Left forelimb (tissue), 1 donor: ENCODE measurements at regions not wholly inside any gene's neighbourhood (a gene's known extent, or its start where the extent isn't known, plus 50 kb on each side); places are given as distances from the start of the nearest gene placed in this dataset.

Source experiments
- DNase-seq: peaks from one replicate; pipeline ENCODE4 v3.0.0-alpha.2; 2018; ENCODE audit warnings: low spot score

DNA sequence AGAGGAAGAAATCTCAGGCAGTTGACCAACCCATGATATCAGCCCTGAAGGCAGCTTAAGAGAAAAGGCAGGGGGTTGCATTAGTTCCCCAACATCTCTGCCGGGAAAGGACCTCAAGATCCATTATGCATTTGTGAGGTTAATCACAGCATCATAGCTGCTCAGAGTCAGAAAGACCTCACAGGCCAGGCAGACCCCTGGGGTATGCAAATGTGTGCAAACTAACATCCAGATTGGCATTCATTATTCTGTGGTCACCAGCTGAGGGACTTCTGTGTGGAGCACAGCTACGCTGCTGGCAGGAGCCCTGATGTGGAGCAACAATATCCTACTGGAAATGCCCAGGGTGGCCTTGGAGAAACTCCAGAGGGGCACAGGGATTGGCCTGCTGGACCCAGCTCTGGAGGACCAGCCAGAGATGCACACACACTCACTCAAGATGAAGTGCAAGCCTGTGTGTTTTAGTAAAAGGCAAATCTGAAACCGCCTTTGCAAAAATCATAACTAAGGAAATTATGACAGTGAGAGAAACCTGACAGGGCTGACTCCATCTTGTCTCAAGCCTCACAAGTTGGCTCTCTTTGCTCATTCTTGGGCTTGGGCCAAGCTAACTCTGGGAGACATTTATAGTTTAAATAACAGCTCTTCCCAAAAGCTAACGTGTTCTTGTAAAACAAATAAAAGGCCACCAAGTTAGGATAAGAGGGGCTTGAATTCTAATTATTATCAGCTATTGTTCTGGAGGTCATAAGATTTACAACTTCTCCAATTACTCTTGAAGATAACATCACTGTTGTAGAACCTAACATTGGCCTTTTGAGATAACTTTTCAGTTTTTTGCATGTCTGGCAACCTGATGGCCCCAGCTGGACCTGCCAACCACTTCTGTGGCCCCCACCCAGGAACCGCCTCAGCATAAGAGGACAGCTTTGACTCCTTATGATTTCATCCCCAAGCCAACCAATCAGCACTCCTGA is 257.1 kb downstream of the UACA start:
- DNase-seq, result no peak

DNA sequence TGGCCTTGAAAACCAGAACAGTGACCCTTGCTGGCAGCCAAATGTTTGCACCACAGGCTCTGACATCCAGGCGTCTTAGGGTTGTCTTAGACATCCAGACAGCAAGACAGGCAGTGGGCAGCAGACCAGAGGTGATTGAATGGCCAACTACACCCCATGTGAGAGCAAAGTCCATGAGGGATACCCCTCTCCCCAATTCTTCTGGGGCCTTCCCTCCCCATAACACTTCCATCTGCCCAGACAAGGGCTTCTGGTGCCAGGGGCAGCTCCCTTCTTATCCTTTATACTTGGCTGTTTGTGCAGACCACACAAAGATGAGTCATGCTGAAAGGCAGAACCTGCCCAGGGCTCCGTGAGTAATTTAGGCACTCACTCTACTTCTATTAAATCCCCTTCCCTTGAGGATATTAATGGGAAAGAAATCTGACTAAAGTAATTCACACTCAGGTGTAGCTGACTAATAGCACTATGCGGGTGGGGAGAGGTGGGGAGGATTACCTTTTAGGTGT is 257.9 kb downstream of the UACA start:
- DNase-seq, result no peak

DNA sequence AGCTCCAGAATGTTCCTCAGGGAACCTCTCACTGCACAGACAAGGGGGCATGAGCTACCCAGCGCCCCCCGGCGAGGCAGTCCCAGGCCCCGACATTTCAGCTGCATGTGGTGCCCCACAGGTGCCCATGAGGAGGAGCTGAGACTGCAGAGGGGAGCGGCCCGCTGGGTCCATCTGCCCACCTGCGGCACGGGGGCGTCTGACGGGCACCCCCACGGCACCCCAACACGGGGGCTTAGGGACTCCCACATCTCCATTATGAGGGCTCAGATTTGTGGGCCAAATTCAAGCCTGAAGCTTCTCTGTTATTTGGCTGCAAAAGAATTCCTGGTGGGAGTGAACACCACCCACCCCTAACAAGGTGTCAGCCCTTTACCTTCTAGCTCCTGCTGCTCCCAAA is 258.4 kb downstream of the UACA start:
- DNase-seq, result no peak

DNA sequence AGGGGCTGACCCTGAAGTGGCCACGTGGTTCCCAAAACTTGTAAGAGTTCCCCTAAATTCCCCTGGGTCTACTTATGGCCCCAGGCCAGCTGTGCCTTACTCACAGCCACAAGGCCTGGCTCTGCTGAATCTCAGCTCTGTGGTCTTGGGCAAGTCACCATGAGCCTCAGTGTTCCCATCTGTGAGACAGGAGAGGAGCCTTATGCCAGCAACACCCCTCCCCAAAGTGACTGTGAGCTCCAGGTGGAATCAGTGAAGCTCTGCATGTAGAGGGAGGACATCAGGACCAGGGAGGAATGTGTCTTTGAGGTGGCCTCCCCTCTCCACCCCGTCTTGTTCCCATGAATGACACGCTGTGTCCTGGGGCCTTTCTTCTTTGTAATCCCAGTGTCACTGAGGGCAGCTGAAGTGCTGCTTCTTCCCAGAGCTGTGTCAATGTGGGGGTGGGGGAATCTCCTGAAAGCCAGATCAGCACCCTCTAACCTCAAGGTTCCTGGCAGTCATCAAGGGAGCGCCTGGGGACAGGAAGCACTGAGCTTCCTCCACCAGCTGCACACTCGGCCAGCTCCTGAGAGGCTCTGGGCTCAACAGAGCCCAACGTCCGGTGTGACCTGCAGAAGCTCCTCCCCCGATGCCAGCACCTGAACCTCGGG is 258.9 kb downstream of the UACA start:
- DNase-seq, result no peak

DNA sequence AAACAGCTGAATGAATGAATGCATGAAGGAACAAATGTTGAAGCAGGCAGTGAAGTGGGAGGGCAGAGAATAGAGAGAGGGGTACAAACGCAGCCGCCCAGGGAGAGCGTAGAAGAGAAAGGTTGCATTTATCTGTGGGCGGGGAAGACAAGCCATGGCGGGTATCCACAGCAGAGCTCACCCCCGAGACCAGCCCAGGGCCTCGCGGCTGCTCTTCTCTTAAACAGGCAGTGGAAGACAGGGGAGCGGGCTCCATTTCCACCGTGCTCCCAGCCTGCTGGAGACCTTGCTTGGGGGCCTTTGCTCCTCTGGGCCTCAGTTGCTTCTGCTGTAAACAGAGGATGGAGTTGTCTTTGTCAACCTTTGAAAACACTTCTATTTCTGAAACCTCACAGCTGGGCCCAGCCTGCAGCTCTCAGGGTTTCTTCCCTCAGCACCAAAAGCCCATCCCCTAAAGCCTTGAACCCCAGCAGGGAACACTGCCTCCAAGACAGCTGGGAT is 259.5 kb downstream of the UACA start:
- DNase-seq, result no peak

DNA sequence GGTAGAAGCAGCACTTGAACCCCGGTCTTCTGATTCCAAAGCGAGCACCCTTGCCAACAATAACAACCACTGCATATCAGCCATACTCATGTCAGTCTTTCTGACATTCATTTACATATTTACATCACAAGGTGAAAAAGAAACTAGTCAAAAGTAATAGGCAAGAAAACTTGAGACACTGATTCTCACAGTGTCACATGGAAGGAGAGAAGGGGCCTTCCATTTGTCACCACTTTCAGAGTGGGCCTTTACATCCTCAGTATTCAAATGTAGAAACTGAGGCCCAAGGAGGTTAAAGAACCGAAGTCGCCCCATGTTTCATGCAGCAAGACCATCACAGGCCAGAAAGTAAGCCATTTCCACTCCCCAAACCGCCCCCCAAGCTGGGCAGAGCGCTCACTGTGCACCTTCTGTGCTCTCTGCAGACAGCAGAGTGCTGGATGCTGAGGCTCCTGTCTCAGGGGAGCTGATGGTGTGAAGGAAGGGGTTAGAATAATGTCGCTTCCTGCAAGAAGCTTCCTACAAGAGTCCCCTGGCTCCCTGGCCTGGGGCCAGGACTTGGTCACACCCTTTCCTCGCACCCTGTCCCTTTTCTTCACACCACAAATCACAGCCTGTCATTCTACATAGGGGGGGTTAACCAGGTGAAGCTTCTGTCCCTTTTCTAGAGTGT is 260.1 kb downstream of the UACA start:
- no peak for DNase-seq

DNA sequence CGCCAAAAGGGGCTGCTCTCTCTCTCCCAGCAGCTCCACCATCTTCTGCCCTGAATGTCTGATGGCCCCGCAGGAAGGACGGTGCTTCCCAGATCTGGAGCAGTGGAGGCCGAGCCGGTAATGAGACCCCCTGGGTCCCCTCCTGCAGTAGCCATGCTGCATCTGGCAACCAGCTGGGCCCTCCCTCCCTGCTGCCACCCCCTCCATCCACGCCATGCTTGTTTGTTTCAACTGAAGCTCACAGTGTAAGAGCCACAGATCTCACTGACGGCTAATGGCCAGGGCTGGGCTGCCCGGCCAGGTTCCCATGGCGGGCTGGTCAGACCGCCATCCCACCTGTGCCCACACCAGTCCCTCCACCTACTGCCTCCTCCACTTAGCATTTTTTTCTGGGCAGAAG is 260.8 kb downstream of the UACA start:
- no peak for DNase-seq

DNA sequence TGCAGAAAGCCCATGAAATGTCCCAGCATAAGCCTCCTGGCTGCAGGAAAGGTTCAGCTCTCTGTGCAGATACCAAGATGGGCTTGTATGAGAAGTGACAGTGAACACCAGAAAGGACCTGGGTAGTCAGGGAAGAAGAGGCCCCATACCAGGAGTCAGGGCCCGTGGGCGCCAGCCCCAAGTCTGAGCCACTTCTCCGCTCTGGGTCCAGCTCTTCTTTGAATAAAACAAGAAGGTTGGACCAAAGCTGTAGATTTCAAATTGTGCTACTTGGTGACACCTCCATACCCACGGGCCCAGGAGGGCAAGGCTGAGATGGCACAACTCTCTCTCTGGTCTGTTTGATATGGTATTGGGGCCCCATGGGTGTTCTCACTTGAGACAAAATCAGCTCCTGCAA is 261.5 kb downstream of the UACA start:
- no peak for DNase-seq

DNA sequence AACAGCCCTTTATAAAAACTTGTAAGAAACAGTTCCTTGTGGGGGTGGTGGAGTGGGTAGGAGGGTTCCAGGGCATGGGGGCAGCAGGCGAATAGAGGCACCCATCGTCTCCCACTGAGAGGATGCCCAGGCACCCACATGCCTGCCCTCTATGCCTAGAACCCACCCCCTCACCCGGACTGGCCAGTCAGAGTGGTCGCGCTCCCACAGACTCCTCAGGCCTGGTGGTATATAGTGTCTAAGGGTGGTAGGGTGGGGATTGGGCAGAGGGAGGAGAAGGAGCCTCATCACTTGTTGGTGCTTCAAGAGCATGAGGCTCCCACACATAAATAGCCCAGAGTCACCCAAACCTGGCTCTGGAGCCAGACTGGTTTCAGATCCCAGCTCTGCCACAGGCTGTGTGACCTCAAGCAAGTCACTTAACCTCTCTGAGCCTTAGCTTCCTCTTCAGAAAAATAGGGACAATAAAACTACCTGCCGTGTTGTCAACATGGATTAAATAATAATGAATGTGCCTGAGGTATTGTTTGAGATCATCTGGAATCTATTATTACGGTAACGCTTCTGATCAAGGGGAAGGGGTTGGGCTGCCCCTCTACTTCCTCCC is 262.1 kb downstream of the UACA start:
- no peak for DNase-seq

DNA sequence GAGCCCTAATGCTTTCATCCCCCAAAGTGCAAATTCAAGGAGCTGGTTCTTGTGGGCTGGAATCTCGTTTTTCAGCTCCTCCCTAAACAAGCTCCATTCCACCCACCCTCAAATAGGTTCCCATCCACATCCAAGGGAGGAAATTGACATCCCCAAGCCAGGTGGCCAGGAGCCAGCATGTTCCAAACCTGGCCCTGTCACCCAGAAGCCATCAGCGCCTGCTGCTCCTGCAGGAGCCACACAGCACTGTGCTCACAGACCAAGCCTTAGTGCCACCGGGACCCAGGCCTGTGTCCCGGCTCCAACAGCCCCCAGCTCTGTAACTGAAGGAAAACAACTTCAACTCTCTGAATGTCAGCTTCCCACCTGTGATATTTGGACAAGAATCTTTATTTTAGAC is 263.6 kb downstream of the UACA start:
- DNase-seq, result no peak

DNA sequence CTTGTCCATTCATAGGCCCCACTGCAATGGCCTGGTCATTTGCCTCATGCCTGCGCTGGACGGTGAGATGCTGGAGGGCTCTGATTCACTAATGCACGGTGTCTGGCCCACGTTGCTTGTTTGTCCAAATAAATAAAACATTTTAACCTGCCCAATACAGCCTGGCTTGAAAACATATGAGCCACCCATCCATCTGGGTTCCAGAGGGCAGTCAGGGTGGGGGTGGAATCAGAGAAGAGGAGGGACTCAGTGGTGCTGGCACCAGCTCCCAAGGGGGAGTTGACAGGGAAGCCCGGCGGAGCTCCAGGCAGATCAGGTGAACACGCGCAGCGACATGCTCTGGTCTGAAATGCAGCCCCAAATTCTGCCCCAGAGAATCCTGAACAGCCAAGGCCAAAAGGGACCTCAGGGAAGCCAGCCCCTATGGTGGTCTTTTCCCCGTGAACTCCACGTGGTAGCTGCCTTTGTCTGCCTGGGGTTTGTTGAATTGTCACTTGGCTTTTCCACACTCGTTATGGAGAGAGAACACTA is 265.2 kb downstream of the UACA start:
- DNase-seq, result no peak

DNA sequence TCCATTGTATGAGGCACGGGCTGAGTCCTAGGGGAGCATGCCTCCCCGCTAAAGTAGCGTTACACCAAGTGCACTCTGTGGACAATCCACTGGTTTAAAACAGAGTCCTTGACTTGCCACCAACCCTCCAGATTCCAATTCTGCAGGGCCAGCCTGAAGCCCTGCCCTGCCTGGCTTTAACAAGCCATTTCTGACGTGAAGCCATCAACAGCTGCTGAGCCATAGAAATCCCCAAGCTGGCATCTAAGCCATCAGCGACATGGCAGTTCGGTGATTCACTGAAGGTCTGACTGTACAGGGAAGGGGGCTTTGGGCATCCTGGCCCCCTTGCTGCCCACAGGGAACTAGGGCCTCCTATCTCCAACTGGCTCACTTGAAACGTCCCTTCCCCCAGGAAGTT is 265.7 kb downstream of the UACA start:
- DNase-seq, result no peak

DNA sequence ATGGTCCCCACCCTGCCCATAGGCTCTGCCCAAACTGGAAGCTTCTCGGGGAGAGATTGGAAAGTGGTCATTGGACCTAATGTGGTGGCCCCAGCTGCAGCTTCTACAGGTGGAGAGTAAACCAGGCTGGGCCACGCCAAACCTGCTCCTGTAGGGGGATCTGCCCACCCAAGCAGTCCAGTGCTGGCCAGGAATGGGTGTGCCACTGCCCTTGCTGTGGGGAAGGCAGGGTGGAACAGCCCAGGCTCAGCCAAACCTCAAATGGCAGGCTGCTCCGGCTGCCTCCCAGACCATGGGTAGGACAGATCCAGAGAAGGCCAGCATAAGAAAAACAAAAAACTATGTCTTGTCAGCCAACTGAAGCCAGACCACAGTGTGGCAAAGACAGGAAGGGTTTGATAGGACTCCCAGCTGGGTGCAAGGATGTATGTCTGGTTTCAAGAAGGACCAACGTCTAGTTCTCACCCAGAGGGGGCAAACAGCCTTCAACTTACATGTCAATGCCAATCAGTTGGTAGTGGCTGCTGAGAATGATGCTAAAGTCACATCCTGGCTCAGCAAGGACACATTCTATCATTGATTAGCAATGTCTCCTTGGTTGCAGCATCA is 267.3 kb downstream of the UACA start:
- no peak for DNase-seq

DNA sequence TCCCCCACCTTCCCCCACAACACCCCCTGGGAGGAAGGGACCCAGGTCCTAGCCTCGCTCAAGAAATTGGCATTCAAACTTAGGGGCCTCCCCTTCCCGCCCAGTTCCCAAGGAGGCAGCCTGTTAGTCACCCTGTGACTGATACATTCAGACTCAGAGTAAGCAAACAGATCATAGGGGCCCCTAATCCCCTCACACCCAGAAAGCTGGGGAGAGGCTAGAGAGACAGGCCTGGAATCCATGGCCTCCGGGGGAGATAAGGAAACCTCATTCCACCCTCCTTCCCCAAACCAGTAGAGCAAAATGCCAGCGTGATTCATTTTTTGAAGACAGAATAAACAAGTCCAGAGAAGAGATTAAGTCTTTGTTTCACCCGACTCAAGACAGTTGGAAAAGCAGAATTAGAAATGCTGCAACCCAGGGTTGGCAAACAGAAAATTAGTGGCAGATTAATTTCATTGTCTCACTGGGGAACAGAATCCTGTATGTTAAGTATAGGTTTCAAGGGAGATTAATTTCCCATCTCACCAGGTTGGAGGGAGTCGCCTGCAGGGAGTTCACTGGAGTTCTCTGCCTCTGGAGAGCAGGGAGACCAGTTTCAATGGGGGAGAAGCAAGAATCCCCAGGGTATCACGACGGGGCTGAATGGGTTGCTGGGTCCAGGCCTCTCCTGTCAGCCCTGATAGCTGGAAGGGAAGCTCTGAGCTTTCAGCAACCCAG is 268.3 kb downstream of the UACA start:
- no peak for DNase-seq

DNA sequence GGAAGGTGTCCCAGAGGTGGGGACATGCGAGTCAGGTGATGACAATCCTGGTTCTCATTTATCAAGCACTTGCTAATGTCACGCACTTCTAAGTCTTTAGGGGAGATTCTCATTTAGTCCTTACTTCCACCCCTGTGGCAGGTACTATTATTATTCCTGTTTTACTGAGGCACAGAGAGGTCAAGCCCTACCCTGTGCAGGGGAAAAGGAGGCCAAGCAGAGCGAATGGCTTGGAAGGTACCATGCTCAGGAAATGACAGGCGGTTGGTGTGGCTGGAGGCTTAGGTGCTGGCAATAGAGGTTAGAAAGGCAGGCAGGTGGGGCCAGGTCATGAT is 268.9 kb downstream of the UACA start:
- DNase-seq, result no peak

DNA sequence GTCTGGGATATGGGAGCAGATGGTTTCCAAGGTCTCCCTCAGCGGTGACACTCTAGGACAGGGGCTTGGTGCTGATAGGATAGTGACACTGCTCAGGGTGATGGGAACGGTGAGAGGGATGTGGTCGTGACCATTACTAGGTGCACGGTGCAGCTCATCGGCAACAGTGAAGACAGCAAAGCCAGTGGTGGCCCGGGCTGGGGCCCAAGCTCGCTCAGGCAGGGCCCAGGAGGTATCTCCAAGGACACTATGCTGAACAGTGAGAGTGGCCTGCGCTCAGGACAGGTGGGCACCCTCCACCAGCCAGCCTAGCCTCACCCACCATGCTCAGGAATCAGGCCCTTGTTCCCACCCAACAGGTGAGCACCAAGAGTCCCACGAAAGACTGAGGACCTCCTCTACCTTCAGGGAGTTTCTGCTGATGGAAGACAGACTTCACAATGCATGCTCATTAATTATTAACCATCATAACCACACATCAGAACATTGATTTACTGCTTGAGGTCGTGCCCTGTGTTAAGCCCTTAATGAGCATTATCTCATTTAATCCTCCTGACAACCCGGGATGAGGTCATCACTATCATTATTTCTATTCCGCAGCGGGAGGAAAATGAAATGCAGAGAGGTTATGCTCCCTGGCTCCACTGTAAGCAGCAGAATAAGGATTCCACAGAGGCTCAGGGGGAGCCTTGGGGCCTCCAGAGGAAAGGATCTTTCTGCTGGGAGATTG is 269.4 kb downstream of the UACA start:
- no peak for DNase-seq

DNA sequence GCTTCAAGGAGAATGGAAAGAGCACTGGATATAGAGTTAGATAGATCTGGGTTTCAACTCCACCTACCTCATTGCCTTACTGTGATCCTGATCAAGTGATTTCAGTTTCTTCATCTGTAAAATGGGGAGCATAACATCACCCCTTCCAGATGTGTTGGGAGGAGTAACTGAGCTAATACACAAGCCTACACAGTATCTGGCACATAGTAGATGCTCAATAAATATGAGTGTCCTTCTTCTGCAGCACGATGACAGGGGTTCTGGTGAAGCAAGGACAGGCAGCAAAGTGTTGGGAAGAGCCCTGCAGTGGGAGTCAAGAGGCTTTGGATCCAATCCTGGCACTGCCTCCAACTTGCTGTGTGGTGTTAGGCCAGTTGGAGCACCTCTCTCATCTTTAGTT is 270.0 kb downstream of the UACA start:
- no peak for DNase-seq

DNA sequence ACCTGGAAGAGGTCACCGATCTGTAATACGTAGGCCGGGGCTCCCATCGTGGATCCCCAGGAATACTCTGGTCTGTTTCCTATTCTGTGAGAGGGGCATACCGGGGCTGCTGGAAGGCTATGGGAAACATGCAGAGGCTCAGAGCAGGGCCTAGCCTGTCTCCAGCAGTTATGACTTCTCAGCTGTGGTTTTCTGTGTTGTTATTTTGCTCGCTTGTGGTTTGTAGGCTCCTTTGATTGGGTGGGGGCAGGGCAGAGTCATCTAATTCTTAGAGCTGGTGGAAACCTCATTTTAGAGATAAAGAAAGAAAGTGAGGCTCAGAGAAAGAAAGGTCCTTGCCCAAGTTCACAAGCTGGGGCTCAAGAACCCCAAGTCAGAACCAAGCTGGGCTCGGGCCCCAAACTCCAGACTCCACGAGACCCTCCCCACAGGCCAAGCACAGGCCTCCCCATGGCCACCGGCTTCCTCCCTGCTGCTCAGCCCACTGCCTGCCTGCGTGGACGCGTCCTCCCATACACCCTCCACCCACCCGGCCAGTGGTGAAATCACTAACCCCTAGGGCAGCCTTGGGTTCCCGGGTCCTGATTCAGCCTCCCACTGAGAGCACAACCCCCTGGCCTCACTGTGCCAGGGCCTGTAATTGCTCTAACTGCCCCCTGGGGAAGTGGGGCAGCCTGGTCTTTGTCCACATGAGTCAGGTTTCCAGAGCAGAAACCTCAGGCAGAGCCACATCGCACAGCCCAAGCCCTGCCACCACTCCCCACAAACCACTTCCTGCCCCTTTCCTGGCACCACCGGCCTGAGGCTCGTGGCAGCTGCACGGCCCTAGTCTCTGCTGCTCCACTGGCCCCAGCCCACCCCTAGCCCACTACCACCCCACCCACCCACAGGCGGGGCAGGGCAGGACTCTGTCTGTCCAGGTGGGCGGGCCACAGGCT is 270.8 kb downstream of the UACA start:
- no peak for DNase-seq

DNA sequence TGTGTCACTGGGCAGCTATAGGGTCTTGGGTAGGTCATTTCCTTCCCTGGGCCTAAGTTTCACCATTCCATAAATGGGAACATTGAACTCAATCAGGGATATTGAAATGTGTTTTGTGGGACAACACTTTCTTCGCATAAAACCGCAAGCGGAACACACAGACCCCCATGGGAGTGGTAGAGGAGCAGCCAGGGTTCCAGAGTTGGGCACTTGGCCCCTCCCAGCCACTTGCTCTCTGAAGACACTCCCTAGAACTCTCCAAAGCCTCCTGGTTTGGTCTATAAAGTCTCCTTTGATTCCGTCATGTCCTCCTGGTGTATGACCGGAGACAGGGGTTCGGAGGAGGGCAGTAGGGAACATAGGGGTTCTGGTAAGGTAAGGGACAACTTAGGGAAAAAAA is 271.7 kb downstream of the UACA start:
- DNase-seq, result no peak
